ENCODE measurements at regions not wholly inside any gene's neighbourhood (a gene's known extent, or its start where the extent isn't known, plus 50 kb on each side); places are given as distances from the start of the nearest gene placed in this dataset.

- Histone ChIP-seq H3K9me3 (ENCODE audit: control insufficient read depth, low read length) (no peaks in the 10 kb centered on the region), H3K4me3 (ENCODE audit: extremely low read depth, insufficient read depth, low read length, poor library complexity, severe bottlenecking) (no peak overlapping the region), H3K36me3 (ENCODE audit: control insufficient read depth, insufficient read depth, low read length) (no peaks in the 10 kb centered on the region), H3K4me1 (ENCODE audit: control insufficient read depth, insufficient read depth, low read length, poor library complexity, severe bottlenecking) (peaks cover 15% of the 10 kb centered on the region), H3K27ac (ENCODE audit: low read depth, low read length, severe bottlenecking) (no peak overlapping the region)
- 90 to 93% methylated on average over 11 to 12 of the region's 12 CpGs for WGBS, 2 experiments (ENCODE audit: insufficient coverage in 2 of 2)
Measured at GRCh38 chr20:51189814-51190782, 167.2 kb upstream of the KCNG1 start.

DNA sequence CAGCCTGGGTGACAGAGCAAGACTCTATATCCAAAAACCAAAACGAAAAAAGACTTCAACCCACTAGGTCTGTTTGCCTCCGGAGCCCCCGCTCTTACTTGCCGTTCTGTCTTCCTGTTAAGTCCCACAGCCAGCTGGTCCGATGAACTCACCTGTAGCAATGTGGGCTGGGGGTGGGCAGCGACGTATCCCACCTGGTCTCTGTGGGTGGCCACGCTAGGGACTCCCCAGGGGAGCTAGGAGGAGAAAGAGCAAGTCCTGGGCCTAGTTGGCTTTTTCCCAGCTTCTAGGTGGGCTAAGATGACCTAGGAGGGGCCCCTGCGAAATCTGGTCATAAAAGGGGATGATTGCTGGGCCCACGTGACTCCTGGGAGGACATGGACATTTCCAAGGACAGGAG is 166.0 kb upstream of the KCNG1 start:
- Histone ChIP-seq H3K4me1 (ENCODE audit: control insufficient read depth, insufficient read depth, low read length, poor library complexity, severe bottlenecking) (peaks cover 15% of the 10 kb centered on the region), H3K27ac (ENCODE audit: low read depth, low read length, severe bottlenecking) (no peak overlapping the region), H3K36me3 (ENCODE audit: control insufficient read depth, insufficient read depth, low read length) (no peaks in the 10 kb centered on the region), H3K4me3 (ENCODE audit: extremely low read depth, insufficient read depth, low read length, poor library complexity, severe bottlenecking) (no peak overlapping the region), H3K9me3 (ENCODE audit: control insufficient read depth, low read length) (no peaks in the 10 kb centered on the region)
- 93 to 98% methylated on average over 8 to 9 of the region's 10 CpGs for WGBS, 2 experiments (ENCODE audit: insufficient coverage in 2 of 2)

DNA sequence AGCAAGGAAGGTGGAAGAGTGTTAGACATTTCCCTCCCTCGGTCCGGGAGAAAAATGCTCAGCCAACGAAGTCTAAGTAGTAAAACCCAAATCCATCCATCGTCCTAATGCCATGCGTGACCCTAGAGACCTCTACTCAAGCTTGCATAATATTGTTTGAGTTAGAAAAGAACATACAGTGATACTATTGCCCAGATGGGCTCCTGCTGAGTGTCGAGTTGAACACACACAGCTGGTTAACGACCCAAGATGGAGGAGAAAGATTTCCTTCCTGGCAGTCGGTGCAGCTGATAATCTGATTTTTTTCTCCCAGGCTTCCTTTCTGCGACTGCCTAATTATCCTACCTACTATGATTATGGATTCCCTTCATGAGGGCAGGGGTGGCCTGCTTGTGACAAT is 164.4 kb upstream of the KCNG1 start:
- peaks cover 9% of the 10 kb centered on the region for H3K4me1 ChIP-seq (ENCODE audit: control insufficient read depth, insufficient read depth, low read length, poor library complexity, severe bottlenecking)
- no peaks in the 10 kb centered on the region for H3K36me3 ChIP-seq (ENCODE audit: control insufficient read depth, insufficient read depth, low read length)
- H3K9me3 ChIP-seq (ENCODE audit: control insufficient read depth, low read length) = no peaks in the 10 kb centered on the region
- WGBS, 2 experiments (ENCODE audit: insufficient coverage in 2 of 2) = 85 to 92% methylated on average over 3 to 4 of the region's 9 CpGs
- no peak overlapping the region for H3K4me3 ChIP-seq (ENCODE audit: extremely low read depth, insufficient read depth, low read length, poor library complexity, severe bottlenecking)
- H3K27ac ChIP-seq (ENCODE audit: low read depth, low read length, severe bottlenecking) = no peak overlapping the region

GRCh38 chr20:51185861-51186260 is 163.0 kb upstream of the KCNG1 start:
- 90 to 92% methylated on average over 2 to 3 of the region's 4 CpGs for WGBS, 2 experiments (ENCODE audit: insufficient coverage in 2 of 2)
- Histone ChIP-seq H3K4me3 (ENCODE audit: extremely low read depth, insufficient read depth, low read length, poor library complexity, severe bottlenecking) (no peak overlapping the region), H3K27ac (ENCODE audit: low read depth, low read length, severe bottlenecking) (no peak overlapping the region), H3K9me3 (ENCODE audit: control insufficient read depth, low read length) (no peaks in the 10 kb centered on the region), H3K36me3 (ENCODE audit: control insufficient read depth, insufficient read depth, low read length) (no peaks in the 10 kb centered on the region), H3K4me1 (ENCODE audit: control insufficient read depth, insufficient read depth, low read length, poor library complexity, severe bottlenecking) (peaks cover 4% of the 10 kb centered on the region)

DNA sequence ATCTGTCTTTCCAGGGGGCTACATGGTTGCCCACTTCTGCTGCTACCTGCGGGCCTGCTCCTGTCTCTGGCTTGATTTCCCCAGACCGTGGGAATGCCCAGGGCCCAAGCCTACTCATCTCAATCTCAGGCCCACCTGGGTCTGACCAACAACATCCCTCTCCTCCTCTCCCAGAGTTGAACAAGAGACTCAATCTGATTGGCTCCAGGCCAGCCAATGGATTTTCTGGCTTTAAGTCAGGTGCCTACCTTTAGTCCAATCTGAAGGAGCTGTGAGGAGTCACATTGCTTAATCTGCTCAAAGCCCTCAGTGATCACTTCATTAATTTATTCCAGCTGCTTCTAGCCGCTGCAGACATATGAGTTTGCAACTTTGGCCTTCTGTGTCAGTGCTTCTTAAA is 162.4 kb upstream of the KCNG1 start:
- no peaks in the 10 kb centered on the region for H3K36me3 ChIP-seq (ENCODE audit: control insufficient read depth, insufficient read depth, low read length)
- H3K27ac ChIP-seq (ENCODE audit: low read depth, low read length, severe bottlenecking) = no peak overlapping the region
- no peak overlapping the region for H3K4me3 ChIP-seq (ENCODE audit: extremely low read depth, insufficient read depth, low read length, poor library complexity, severe bottlenecking)
- no peaks in the 10 kb centered on the region for H3K9me3 ChIP-seq (ENCODE audit: control insufficient read depth, low read length)
- H3K4me1 ChIP-seq (ENCODE audit: control insufficient read depth, insufficient read depth, low read length, poor library complexity, severe bottlenecking) = no peaks in the 10 kb centered on the region
- 90% methylated on average over 2 to 3 of the region's 3 CpGs for WGBS, 2 experiments (ENCODE audit: insufficient coverage in 2 of 2)

- Histone ChIP-seq H3K4me1 (ENCODE audit: control insufficient read depth, insufficient read depth, low read length, poor library complexity, severe bottlenecking) (no peaks in the 10 kb centered on the region), H3K36me3 (ENCODE audit: control insufficient read depth, insufficient read depth, low read length) (no peaks in the 10 kb centered on the region), H3K4me3 (ENCODE audit: extremely low read depth, insufficient read depth, low read length, poor library complexity, severe bottlenecking) (no peak overlapping the region), H3K27ac (ENCODE audit: low read depth, low read length, severe bottlenecking) (no peak overlapping the region), H3K9me3 (ENCODE audit: control insufficient read depth, low read length) (no peaks in the 10 kb centered on the region)
- WGBS, 2 experiments (ENCODE audit: insufficient coverage in 2 of 2) = 82 to 90% methylated on average over 2 of the region's 2 CpGs
Measured at GRCh38 chr20:51184289-51184688, 161.4 kb upstream of the KCNG1 start.

DNA sequence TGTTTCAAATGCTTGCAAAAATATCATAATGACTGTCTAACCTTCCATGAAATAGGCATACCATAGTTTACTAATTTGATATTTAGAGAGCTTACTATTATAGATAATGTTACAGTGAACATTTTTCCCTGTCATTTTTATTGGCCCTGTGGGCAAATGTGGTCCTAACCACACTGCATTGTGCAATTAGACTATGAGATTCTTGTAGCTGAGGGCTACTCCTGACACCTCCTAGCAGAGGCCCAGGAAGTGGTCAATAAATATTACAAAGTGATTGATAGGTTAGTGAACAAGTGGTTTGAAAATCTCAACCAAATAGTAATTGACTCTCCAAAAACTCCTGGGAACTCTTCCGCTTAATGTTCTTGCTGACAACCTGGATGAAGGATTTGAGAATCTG is 160.5 kb upstream of the KCNG1 start:
- H3K27ac ChIP-seq (ENCODE audit: low read depth, low read length, severe bottlenecking) = no peak overlapping the region
- 100% methylated on average over 1 of the region's 1 CpG; no CpG with 5 or more reads in 1 of the 2 experiments for WGBS, 2 experiments (ENCODE audit: insufficient coverage in 2 of 2)
- H3K36me3 ChIP-seq (ENCODE audit: control insufficient read depth, insufficient read depth, low read length) = no peaks in the 10 kb centered on the region
- H3K9me3 ChIP-seq (ENCODE audit: control insufficient read depth, low read length) = no peaks in the 10 kb centered on the region
- H3K4me1 ChIP-seq (ENCODE audit: control insufficient read depth, insufficient read depth, low read length, poor library complexity, severe bottlenecking) = no peaks in the 10 kb centered on the region
- no peak overlapping the region for H3K4me3 ChIP-seq (ENCODE audit: extremely low read depth, insufficient read depth, low read length, poor library complexity, severe bottlenecking)

DNA sequence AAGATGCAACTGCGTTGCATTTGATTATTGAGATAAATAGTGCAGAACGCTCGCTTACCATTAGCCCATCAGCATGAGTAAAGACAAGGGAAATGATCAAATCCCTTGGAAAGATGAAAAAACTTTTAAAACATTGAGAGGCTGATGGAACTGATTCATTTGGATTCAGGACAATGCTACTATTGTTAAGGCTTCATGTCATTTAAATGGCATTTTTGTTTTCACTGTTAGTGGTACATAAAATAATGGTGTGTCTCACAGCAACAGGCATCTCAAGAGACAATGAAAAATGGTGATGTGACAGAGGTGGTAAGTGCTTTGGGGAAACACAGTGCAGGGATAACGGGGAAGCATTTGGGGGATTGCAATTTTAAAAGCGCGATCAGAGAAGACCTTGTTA is 159.7 kb upstream of the KCNG1 start:
- no peak overlapping the region for H3K27ac ChIP-seq (ENCODE audit: low read depth, low read length, severe bottlenecking)
- WGBS, 2 experiments (ENCODE audit: insufficient coverage in 2 of 2) = 83 to 97% methylated on average over 4 to 6 of the region's 6 CpGs

DNA sequence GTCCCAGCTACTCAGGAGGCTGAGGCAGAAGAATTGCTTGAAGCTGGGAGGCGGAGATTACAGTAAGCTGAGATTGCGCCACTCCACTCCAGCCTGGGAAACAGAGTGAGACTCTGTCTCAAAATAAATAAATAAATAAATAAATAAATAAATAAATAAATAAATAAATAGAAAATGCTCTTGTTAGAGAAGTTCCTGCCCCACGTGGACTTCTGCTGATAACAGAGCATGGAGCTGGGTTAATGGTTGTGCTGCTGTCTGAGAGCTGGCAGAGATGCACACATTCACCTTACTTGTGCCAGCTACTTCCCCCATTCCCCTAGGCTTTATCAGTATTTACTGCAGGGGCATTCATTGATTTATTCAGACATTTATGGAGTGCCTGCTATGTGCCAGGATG is 155.2 kb upstream of the KCNG1 start:
- 83% methylated on average over 1 of the region's 3 CpGs; no CpG with 5 or more reads in 1 of the 2 experiments for WGBS, 2 experiments (ENCODE audit: insufficient coverage in 2 of 2)

More for the DNA sequence above, 159.7 kb upstream of the KCNG1 start:
- Histone ChIP-seq H3K4me1 (ENCODE audit: control insufficient read depth, insufficient read depth, low read length, poor library complexity, severe bottlenecking) (no peaks in the 10 kb centered on the region), H3K36me3 (ENCODE audit: control insufficient read depth, insufficient read depth, low read length) (no peaks in the 10 kb centered on the region), H3K4me3 (ENCODE audit: extremely low read depth, insufficient read depth, low read length, poor library complexity, severe bottlenecking) (no peak overlapping the region), H3K9me3 (ENCODE audit: control insufficient read depth, low read length) (no peaks in the 10 kb centered on the region)

DNA sequence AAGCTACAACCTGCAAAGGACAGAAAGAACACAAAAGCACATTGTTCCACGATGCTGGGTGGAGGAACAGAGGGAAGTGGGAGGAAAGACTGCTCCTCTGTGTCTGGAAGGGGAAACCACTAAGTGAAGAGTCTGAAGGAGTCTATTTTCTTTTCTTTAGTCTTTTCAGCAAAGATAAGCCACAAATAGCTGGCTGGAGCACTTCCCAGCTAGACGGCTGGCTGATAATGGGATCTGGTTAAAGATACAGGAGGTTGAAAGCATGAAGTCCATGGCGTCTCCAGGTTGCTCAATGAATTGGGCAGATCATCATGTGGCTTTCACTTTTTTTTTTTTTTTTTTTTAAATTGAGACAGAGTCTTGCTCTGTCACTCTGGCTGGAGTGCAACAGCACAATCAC is 154.0 kb upstream of the KCNG1 start:
- Histone ChIP-seq H3K27ac (ENCODE audit: low read depth, low read length, severe bottlenecking) (peak overlapping the region; percentile 32), H3K9me3 (ENCODE audit: control insufficient read depth, low read length) (no peaks in the 10 kb centered on the region), H3K4me3 (ENCODE audit: extremely low read depth, insufficient read depth, low read length, poor library complexity, severe bottlenecking) (no peak overlapping the region), H3K36me3 (ENCODE audit: control insufficient read depth, insufficient read depth, low read length) (no peaks in the 10 kb centered on the region), H3K4me1 (ENCODE audit: control insufficient read depth, insufficient read depth, low read length, poor library complexity, severe bottlenecking) (no peaks in the 10 kb centered on the region)
- 67% methylated on average over 1 of the region's 3 CpGs; no CpG with 5 or more reads in 1 of the 2 experiments for WGBS, 2 experiments (ENCODE audit: insufficient coverage in 2 of 2)

More for the DNA sequence above, 155.2 kb upstream of the KCNG1 start:
- Histone ChIP-seq H3K9me3 (ENCODE audit: control insufficient read depth, low read length) (no peaks in the 10 kb centered on the region), H3K27ac (ENCODE audit: low read depth, low read length, severe bottlenecking) (no peak overlapping the region), H3K4me3 (ENCODE audit: extremely low read depth, insufficient read depth, low read length, poor library complexity, severe bottlenecking) (no peak overlapping the region), H3K36me3 (ENCODE audit: control insufficient read depth, insufficient read depth, low read length) (no peaks in the 10 kb centered on the region), H3K4me1 (ENCODE audit: control insufficient read depth, insufficient read depth, low read length, poor library complexity, severe bottlenecking) (no peaks in the 10 kb centered on the region)

DNA sequence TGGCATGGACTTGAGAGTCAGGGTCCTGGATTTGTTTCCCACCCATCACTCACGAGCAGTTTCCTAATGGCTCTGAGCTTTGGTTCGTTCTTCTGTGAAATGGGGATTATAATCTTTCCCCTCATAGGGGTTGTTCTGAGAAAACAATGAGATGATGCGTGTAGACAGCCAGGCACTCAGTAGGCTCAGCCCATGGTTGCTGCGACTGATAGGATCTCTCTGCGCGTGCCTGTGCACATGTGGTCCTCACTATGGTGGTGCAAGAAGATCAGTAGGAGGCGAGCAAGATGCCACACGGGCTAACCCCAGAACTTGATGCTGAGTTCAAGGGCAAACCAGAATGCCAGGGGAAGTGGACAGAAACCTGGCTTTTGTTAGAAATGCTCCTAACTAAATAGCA is 153.5 kb upstream of the KCNG1 start:
- Histone ChIP-seq H3K27ac (ENCODE audit: low read depth, low read length, severe bottlenecking) (peak overlapping the region; percentile 32), H3K9me3 (ENCODE audit: control insufficient read depth, low read length) (no peaks in the 10 kb centered on the region), H3K4me1 (ENCODE audit: control insufficient read depth, insufficient read depth, low read length, poor library complexity, severe bottlenecking) (no peaks in the 10 kb centered on the region), H3K36me3 (ENCODE audit: control insufficient read depth, insufficient read depth, low read length) (no peaks in the 10 kb centered on the region), H3K4me3 (ENCODE audit: extremely low read depth, insufficient read depth, low read length, poor library complexity, severe bottlenecking) (no peak overlapping the region)
- WGBS, 2 experiments (ENCODE audit: insufficient coverage in 2 of 2) = 95 to 97% methylated on average over 6 of the region's 8 CpGs
